ENCODE measurements at regions not wholly inside any gene's neighbourhood (a gene's known extent, or its start where the extent isn't known, plus 50 kb on each side); places are given as distances from the start of the nearest gene placed in this dataset.

DNA sequence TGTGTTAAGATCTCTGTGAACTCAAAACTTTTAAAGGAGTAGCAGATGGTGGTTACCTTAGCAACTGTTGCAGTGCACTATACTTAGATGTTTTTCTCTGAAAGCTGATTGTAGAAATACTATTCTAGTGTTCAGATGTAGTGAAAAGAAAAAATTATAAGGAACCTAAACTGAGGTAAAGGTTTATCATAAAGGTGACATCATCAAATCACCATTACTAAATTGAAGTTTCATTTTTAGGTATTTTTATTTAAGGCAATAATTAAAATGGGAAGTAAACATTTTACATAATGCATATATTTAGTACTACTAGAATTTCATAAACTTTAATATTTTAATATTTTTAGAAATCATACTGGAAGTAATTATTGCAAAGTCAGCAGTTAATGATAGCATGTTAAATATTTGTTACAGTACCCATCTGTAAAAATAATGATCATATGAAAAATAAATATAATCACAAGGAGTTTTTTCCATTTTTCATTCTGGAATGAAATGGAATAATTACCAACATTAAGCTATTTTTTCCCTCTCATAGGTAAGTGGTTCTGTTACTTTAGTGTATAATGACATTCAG is 141.1 kb upstream of the NAV3 start:
- TF ChIP-seq, protein P1, sequence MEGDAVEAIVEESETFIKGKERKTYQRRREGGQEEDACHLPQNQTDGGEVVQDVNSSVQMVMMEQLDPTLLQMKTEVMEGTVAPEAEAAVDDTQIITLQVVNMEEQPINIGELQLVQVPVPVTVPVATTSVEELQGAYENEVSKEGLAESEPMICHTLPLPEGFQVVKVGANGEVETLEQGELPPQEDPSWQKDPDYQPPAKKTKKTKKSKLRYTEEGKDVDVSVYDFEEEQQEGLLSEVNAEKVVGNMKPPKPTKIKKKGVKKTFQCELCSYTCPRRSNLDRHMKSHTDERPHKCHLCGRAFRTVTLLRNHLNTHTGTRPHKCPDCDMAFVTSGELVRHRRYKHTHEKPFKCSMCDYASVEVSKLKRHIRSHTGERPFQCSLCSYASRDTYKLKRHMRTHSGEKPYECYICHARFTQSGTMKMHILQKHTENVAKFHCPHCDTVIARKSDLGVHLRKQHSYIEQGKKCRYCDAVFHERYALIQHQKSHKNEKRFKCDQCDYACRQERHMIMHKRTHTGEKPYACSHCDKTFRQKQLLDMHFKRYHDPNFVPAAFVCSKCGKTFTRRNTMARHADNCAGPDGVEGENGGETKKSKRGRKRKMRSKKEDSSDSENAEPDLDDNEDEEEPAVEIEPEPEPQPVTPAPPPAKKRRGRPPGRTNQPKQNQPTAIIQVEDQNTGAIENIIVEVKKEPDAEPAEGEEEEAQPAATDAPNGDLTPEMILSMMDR (IDR thresholded peaks at IDR 0.05): no peak
- no peak for TF ChIP-seq POLR2A (IDR thresholded peaks at IDR 0.05)
- no peak for TF ChIP-seq POLR2AphosphoS5 (IDR thresholded peaks at IDR 0.05)
